ENCODE measurements at regions not wholly inside any gene's neighbourhood (a gene's known extent, or its start where the extent isn't known, plus 50 kb on each side); places are given as distances from the start of the nearest gene placed in this dataset.
"Not testable (repeated sequence)": the region's sequence is repeated elsewhere in the genome, so short reads cannot be mapped to it uniquely, and the experiment has no call there.

- not testable (repeated sequence) for H3K36me3 ChIP-seq (ENCODE audit: control insufficient read depth in 2 of 2, insufficient read depth in 2 of 2, low read length in 1 of 2)
- WGBS, 2 donors = 88 to 91% methylated on average over 8 of the region's 8 CpGs
These were observed 277.4 kb downstream of the MYCN start for GRCh38 chr2:16217741-16218140.

DNA sequence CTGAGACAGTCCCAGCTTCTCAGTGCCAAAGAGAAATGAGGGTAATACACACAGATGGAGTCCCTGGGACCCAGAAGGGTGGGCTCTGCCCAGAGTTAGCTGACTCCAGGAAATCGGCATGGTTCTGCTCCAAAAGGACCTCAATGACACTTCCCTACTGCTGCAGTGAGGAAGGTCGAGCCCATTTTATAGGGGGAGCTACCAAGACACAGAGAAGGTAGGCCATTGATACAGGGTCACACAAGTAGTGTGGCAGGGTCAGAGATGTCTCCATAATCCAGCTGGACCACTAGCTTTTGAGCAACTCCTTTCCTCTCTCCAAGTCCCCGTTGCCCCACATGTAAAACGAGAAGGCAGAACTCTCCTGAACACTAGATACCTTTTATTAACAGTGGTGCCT is 276.9 kb downstream of the MYCN start:
- Histone ChIP-seq H3K27ac (ENCODE audit: low read depth in 2 of 2, low read length in 1 of 2) (no peak overlapping the region), H3K36me3 (ENCODE audit: control insufficient read depth in 2 of 2, insufficient read depth in 2 of 2, low read length in 1 of 2) (no peaks in the 10 kb centered on the region), H3K4me1 (ENCODE audit: control insufficient read depth in 2 of 2, insufficient read depth in 2 of 2, low read length in 1 of 2) (no peaks in the 10 kb centered on the region), H3K9me3 (ENCODE audit: control insufficient read depth in 2 of 2, insufficient read depth in 1 of 2, low read depth in 1 of 2, low read length in 1 of 2) (peaks cover under 1 to 4% of the 10 kb centered on the region in 2 donors), H3K4me3 (ENCODE audit: low read depth in 1 of 2, low read length in 2 of 2) (no peak overlapping the region), H3K27me3 (ENCODE audit: control insufficient read depth in 1 of 2, insufficient read depth in 2 of 2, low read length in 2 of 2) (no peaks in the 10 kb centered on the region)
- WGBS, 2 donors = 89% methylated on average over 4 of the region's 4 CpGs

More at GRCh38 chr2:16217741-16218140, 277.4 kb downstream of the MYCN start:
- H3K9me3 ChIP-seq (ENCODE audit: control insufficient read depth in 2 of 2, insufficient read depth in 1 of 2, low read depth in 1 of 2, low read length in 1 of 2); H3K4me3 ChIP-seq (ENCODE audit: low read depth in 1 of 2, low read length in 2 of 2); H3K27ac ChIP-seq (ENCODE audit: low read depth in 2 of 2, low read length in 1 of 2); H3K4me1 ChIP-seq (ENCODE audit: control insufficient read depth in 2 of 2, insufficient read depth in 2 of 2, low read length in 1 of 2); H3K27me3 ChIP-seq (ENCODE audit: control insufficient read depth in 1 of 2, insufficient read depth in 2 of 2, low read length in 2 of 2): not testable (repeated sequence)

- H3K36me3 ChIP-seq (ENCODE audit: control insufficient read depth in 2 of 2, insufficient read depth in 2 of 2, low read length in 1 of 2) = no peaks in the 10 kb centered on the region
- H3K27me3 ChIP-seq (ENCODE audit: control insufficient read depth in 1 of 2, insufficient read depth in 2 of 2, low read length in 2 of 2) = no peaks in the 10 kb centered on the region
- no peaks in the 10 kb centered on the region for H3K9me3 ChIP-seq (ENCODE audit: control insufficient read depth in 2 of 2, insufficient read depth in 1 of 2, low read depth in 1 of 2, low read length in 1 of 2)
- no peak overlapping the region for H3K4me3 ChIP-seq (ENCODE audit: low read depth in 1 of 2, low read length in 2 of 2)
- no peak overlapping the region for H3K27ac ChIP-seq (ENCODE audit: low read depth in 2 of 2, low read length in 1 of 2)
- no peaks in the 10 kb centered on the region for H3K4me1 ChIP-seq (ENCODE audit: control insufficient read depth in 2 of 2, insufficient read depth in 2 of 2, low read length in 1 of 2)
- WGBS, 2 donors = 84 to 85% methylated on average over 11 of the region's 11 CpGs
These were observed 276.2 kb downstream of the MYCN start for GRCh38 chr2:16216558-16216945.

- Histone ChIP-seq H3K36me3 (ENCODE audit: control insufficient read depth in 2 of 2, insufficient read depth in 2 of 2, low read length in 1 of 2) (no peaks in the 10 kb centered on the region), H3K27ac (ENCODE audit: low read depth in 2 of 2, low read length in 1 of 2) (no peak overlapping the region), H3K9me3 (ENCODE audit: control insufficient read depth in 2 of 2, insufficient read depth in 1 of 2, low read depth in 1 of 2, low read length in 1 of 2) (no peaks in the 10 kb centered on the region), H3K4me1 (ENCODE audit: control insufficient read depth in 2 of 2, insufficient read depth in 2 of 2, low read length in 1 of 2) (no peaks in the 10 kb centered on the region), H3K4me3 (ENCODE audit: low read depth in 1 of 2, low read length in 2 of 2) (no peak overlapping the region), H3K27me3 (ENCODE audit: control insufficient read depth in 1 of 2, insufficient read depth in 2 of 2, low read length in 2 of 2) (no peaks in the 10 kb centered on the region)
- WGBS, 2 donors = 86 to 91% methylated on average over 16 of the region's 16 CpGs
These were observed 275.7 kb downstream of the MYCN start for GRCh38 chr2:16215902-16216557.

GRCh38 chr2:16214861-16215260 is 274.5 kb downstream of the MYCN start:
- Histone ChIP-seq H3K4me1 (ENCODE audit: control insufficient read depth in 2 of 2, insufficient read depth in 2 of 2, low read length in 1 of 2) (no peaks in the 10 kb centered on the region), H3K27ac (ENCODE audit: low read depth in 2 of 2, low read length in 1 of 2) (no peak overlapping the region), H3K9me3 (ENCODE audit: control insufficient read depth in 2 of 2, insufficient read depth in 1 of 2, low read depth in 1 of 2, low read length in 1 of 2) (no peaks in the 10 kb centered on the region), H3K36me3 (ENCODE audit: control insufficient read depth in 2 of 2, insufficient read depth in 2 of 2, low read length in 1 of 2) (no peaks in the 10 kb centered on the region), H3K4me3 (ENCODE audit: low read depth in 1 of 2, low read length in 2 of 2) (no peak overlapping the region), H3K27me3 (ENCODE audit: control insufficient read depth in 1 of 2, insufficient read depth in 2 of 2, low read length in 2 of 2) (no peaks in the 10 kb centered on the region)
- 92 to 94% methylated on average over 5 of the region's 5 CpGs for WGBS, 2 donors

DNA sequence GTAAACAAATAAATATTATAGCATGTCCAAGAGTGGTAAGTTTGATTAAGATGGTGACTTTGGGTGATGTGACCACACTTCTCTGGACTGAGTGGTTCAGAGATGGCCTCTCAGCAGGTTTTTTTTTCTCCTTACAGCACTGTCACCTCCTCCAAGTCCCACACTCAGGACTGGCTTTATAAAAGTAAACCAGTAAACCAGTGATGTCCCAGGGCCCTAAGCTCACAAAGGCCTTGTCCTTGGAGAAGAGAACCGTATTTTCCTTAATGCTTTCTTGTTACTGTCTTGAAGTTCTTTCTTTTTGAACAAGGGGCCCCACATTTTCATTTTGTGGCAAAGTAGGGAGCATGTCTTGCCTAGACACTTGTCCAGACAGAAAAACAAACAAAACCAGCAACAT is 274.0 kb downstream of the MYCN start:
- WGBS, 2 donors = 88 to 90% methylated on average over 1 of the region's 1 CpG
- Histone ChIP-seq H3K4me3 (ENCODE audit: low read depth in 1 of 2, low read length in 2 of 2) (no peak overlapping the region), H3K36me3 (ENCODE audit: control insufficient read depth in 2 of 2, insufficient read depth in 2 of 2, low read length in 1 of 2) (no peaks in the 10 kb centered on the region), H3K27me3 (ENCODE audit: control insufficient read depth in 1 of 2, insufficient read depth in 2 of 2, low read length in 2 of 2) (no peaks in the 10 kb centered on the region), H3K4me1 (ENCODE audit: control insufficient read depth in 2 of 2, insufficient read depth in 2 of 2, low read length in 1 of 2) (no peaks in the 10 kb centered on the region), H3K9me3 (ENCODE audit: control insufficient read depth in 2 of 2, insufficient read depth in 1 of 2, low read depth in 1 of 2, low read length in 1 of 2) (no peaks in the 10 kb centered on the region), H3K27ac (ENCODE audit: low read depth in 2 of 2, low read length in 1 of 2) (no peak overlapping the region)

GRCh38 chr2:16212321-16212720 is 272.0 kb downstream of the MYCN start:
- Histone ChIP-seq H3K9me3 (ENCODE audit: control insufficient read depth in 2 of 2, insufficient read depth in 1 of 2, low read depth in 1 of 2, low read length in 1 of 2) (no peaks in the 10 kb centered on the region), H3K27ac (ENCODE audit: low read depth in 2 of 2, low read length in 1 of 2) (no peak overlapping the region), H3K4me1 (ENCODE audit: control insufficient read depth in 2 of 2, insufficient read depth in 2 of 2, low read length in 1 of 2) (no peaks in the 10 kb centered on the region), H3K27me3 (ENCODE audit: control insufficient read depth in 1 of 2, insufficient read depth in 2 of 2, low read length in 2 of 2) (no peaks in the 10 kb centered on the region), H3K36me3 (ENCODE audit: control insufficient read depth in 2 of 2, insufficient read depth in 2 of 2, low read length in 1 of 2) (no peaks in the 10 kb centered on the region), H3K4me3 (ENCODE audit: low read depth in 1 of 2, low read length in 2 of 2) (no peak overlapping the region)
- WGBS, 2 donors = 86 to 90% methylated on average over 6 of the region's 6 CpGs

- Histone ChIP-seq H3K9me3 (ENCODE audit: control insufficient read depth in 2 of 2, insufficient read depth in 1 of 2, low read depth in 1 of 2, low read length in 1 of 2) (no peaks in the 10 kb centered on the region), H3K4me3 (ENCODE audit: low read depth in 1 of 2, low read length in 2 of 2) (no peak overlapping the region), H3K27ac (ENCODE audit: low read depth in 2 of 2, low read length in 1 of 2) (no peak overlapping the region), H3K36me3 (ENCODE audit: control insufficient read depth in 2 of 2, insufficient read depth in 2 of 2, low read length in 1 of 2) (no peaks in the 10 kb centered on the region), H3K27me3 (ENCODE audit: control insufficient read depth in 1 of 2, insufficient read depth in 2 of 2, low read length in 2 of 2) (no peaks in the 10 kb centered on the region), H3K4me1 (ENCODE audit: control insufficient read depth in 2 of 2, insufficient read depth in 2 of 2, low read length in 1 of 2) (no peaks in the 10 kb centered on the region)
- 67 to 72% methylated on average over 4 of the region's 4 CpGs for WGBS, 2 donors
These were observed 271.0 kb downstream of the MYCN start for GRCh38 chr2:16211341-16211740.

DNA sequence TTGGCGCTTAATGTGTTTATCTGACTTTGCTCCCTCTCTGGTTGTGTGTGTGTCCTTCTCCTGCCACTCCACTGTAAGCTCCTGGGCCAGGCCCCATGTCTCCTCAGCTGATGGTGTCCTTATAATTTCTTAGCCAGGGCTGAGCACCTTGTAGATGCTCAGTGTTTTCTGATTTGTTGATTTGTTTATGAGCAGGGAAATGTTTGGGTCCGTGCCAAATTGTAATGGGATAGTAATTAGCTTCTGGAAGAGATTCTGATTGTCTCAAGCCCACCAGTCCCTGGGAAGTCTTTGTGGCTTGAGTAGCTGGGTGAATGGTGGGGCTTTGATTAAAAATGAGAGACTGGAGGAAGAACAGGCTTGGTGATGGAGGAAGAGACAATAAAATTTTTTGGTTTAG is 270.5 kb downstream of the MYCN start:
- Histone ChIP-seq H3K9me3 (ENCODE audit: control insufficient read depth in 2 of 2, insufficient read depth in 1 of 2, low read depth in 1 of 2, low read length in 1 of 2) (no peaks in the 10 kb centered on the region), H3K4me1 (ENCODE audit: control insufficient read depth in 2 of 2, insufficient read depth in 2 of 2, low read length in 1 of 2) (no peaks in the 10 kb centered on the region), H3K36me3 (ENCODE audit: control insufficient read depth in 2 of 2, insufficient read depth in 2 of 2, low read length in 1 of 2) (no peaks in the 10 kb centered on the region), H3K27me3 (ENCODE audit: control insufficient read depth in 1 of 2, insufficient read depth in 2 of 2, low read length in 2 of 2) (no peaks in the 10 kb centered on the region), H3K4me3 (ENCODE audit: low read depth in 1 of 2, low read length in 2 of 2) (no peak overlapping the region), H3K27ac (ENCODE audit: low read depth in 2 of 2, low read length in 1 of 2) (no peak overlapping the region)
- 81 to 82% methylated on average over 2 of the region's 2 CpGs for WGBS, 2 donors

GRCh38 chr2:16209799-16210198 is 269.4 kb downstream of the MYCN start:
- H3K36me3 ChIP-seq (ENCODE audit: control insufficient read depth in 2 of 2, insufficient read depth in 2 of 2, low read length in 1 of 2) = no peaks in the 10 kb centered on the region
- H3K4me3 ChIP-seq (ENCODE audit: low read depth in 1 of 2, low read length in 2 of 2) = no peak overlapping the region
- WGBS, 2 donors = 42 to 44% methylated on average over 1 of the region's 1 CpG
- H3K27me3 ChIP-seq (ENCODE audit: control insufficient read depth in 1 of 2, insufficient read depth in 2 of 2, low read length in 2 of 2) = no peaks in the 10 kb centered on the region
- peaks cover 0 to 2% of the 10 kb centered on the region in 2 donors for H3K4me1 ChIP-seq (ENCODE audit: control insufficient read depth in 2 of 2, insufficient read depth in 2 of 2, low read length in 1 of 2)
- H3K27ac ChIP-seq (ENCODE audit: low read depth in 2 of 2, low read length in 1 of 2) = no peak overlapping the region
- H3K9me3 ChIP-seq (ENCODE audit: control insufficient read depth in 2 of 2, insufficient read depth in 1 of 2, low read depth in 1 of 2, low read length in 1 of 2) = no peaks in the 10 kb centered on the region

All from esophagus (tissue), 2 donors.